GM23338 (cell line): ENCODE measurements at regions not wholly inside any gene's neighbourhood (a gene's known extent, or its start where the extent isn't known, plus 50 kb on each side); places are given as distances from the start of the nearest gene placed in this dataset.

Experiments
- ATAC-seq: fragments of 200-7000 bp; cut with Tn5 transposase; 3 replicates; pipeline ENCODE4 v1.9.1; 2020
- DNase-seq: peaks from one replicate; pipeline ENCODE4 v3.0.0-alpha.2; 2015; ENCODE audit warnings: low spot score
- H2AFZ ChIP-seq: fragments of 200-600 bp; sonication (generic); 2 replicates; pipeline ENCODE4 v1.8.0; 2016; ENCODE audit warnings: antibody characterized with exemption, mild to moderate bottlenecking, moderate library complexity
- H3F3A ChIP-seq: fragments of 200-600 bp; sonication (generic); replicated peaks from 2 replicates; pipeline ENCODE4 v1.8.0; 2017; ENCODE audit warnings: antibody characterized with exemption, mixed run types, low read depth
- H3K27ac ChIP-seq: fragments of 200-600 bp; sonication (generic); 2 replicates; pipeline ENCODE4 v1.6.1; 2016; ENCODE audit warnings: low read depth
- H3K27me3 ChIP-seq: fragments of 200-600 bp; sonication (generic); 2 replicates; pipeline ENCODE4 v1.8.0; 2016; ENCODE audit warnings: mild to moderate bottlenecking, mixed run types, moderate library complexity; ENCODE audit not compliant: insufficient read depth
- H3K36me3 ChIP-seq: fragments of 200-600 bp; sonication (generic); 2 replicates; pipeline ENCODE4 v1.8.0; 2016; ENCODE audit warnings: mild to moderate bottlenecking; ENCODE audit not compliant: insufficient read depth
- H3K4me1 ChIP-seq: fragments of 200-600 bp; sonication (generic); 2 replicates; pipeline ENCODE4 v1.8.0; 2016; ENCODE audit warnings: mild to moderate bottlenecking, moderate library complexity; ENCODE audit not compliant: insufficient read depth
- H3K4me2 ChIP-seq: fragments of 200-600 bp; sonication (generic); 2 replicates; pipeline ENCODE4 v1.7.1; 2017; ENCODE audit warnings: mixed run types
- H3K4me3 ChIP-seq: fragments of 200-600 bp; sonication (generic); 2 replicates; pipeline ENCODE4 v1.6.1; 2016; ENCODE audit warnings: mixed run types
- H3K79me2 ChIP-seq: fragments of 200-600 bp; sonication (generic); replicated peaks from 2 replicates; pipeline ENCODE4 v1.8.0; 2017; ENCODE audit warnings: mild to moderate bottlenecking; ENCODE audit not compliant: insufficient read depth
- H3K9me2 ChIP-seq: fragments of 200-600 bp; sonication (generic); 2 replicates; pipeline ENCODE4 v1.8.0; 2017; ENCODE audit not compliant: insufficient read depth
- H4K20me1 ChIP-seq: fragments of 200-600 bp; sonication (generic); replicated peaks from 2 replicates; pipeline ENCODE4 v1.8.0; 2017; ENCODE audit warnings: mild to moderate bottlenecking; ENCODE audit not compliant: insufficient read depth
- H3K27ac Mint-ChIP-seq: 2 replicates; pipeline ENCODE4 v1.8.0; 2020; ENCODE audit warnings: inconsistent platforms, mild to moderate bottlenecking, moderate library complexity, mixed read lengths
- H3K27me3 Mint-ChIP-seq: 3 replicates; pipeline ENCODE4 v1.8.0; 2022; ENCODE audit warnings: low read depth, mild to moderate bottlenecking, moderate library complexity, mixed read lengths, inconsistent platforms; ENCODE audit not compliant: insufficient read depth, poor library complexity
- H3K36me3 Mint-ChIP-seq: 3 replicates; pipeline ENCODE4 v1.8.0; 2021; ENCODE audit warnings: low read depth, mild to moderate bottlenecking, inconsistent platforms, moderate library complexity, mixed read lengths
- H3K4me1 Mint-ChIP-seq: 3 replicates; pipeline ENCODE4 v1.8.0; 2020; ENCODE audit warnings: mild to moderate bottlenecking, inconsistent platforms, mixed read lengths
- H3K4me3 Mint-ChIP-seq: 3 replicates; pipeline ENCODE4 v1.8.0; 2021; ENCODE audit warnings: moderate library complexity, mild to moderate bottlenecking, inconsistent platforms, mixed read lengths
- H3K9me3 Mint-ChIP-seq: 3 replicates; pipeline ENCODE4 v1.8.0; 2020; ENCODE audit warnings: moderate library complexity, mild to moderate bottlenecking, inconsistent platforms, mixed read lengths
- CREB1 ChIP-seq: fragments of 250-450 bp; sonication (Bioruptor Pico); IDR thresholded peaks from 2 replicates; pipeline ENCODE4 v1.5.0; 2020; ENCODE audit warnings: low read depth, mild to moderate bottlenecking, moderate library complexity
- EZH2 ChIP-seq: fragments of 200-600 bp; sonication (generic); IDR thresholded peaks from one replicate; pipeline ENCODE4 v1.8.0; 2017; ENCODE audit warnings: antibody characterized with exemption, mild to moderate bottlenecking, low read depth; ENCODE audit not compliant: unreplicated experiment
- EZH2phosphoT487 ChIP-seq: fragments of 200-600 bp; sonication (generic); IDR thresholded peaks from one replicate; pipeline ENCODE4 v1.8.1; 2018; ENCODE audit warnings: antibody characterized with exemption; ENCODE audit not compliant: unreplicated experiment
- NANOG ChIP-seq: IDR thresholded peaks from 2 replicates; pipeline ENCODE4 v1.6.1; 2016; ENCODE audit warnings: antibody characterized with exemption, borderline replicate concordance
- POLR2AphosphoS5 ChIP-seq: IDR thresholded peaks from 2 replicates; pipeline ENCODE4 v1.6.1; 2016; ENCODE audit warnings: antibody characterized with exemption, low read depth
- STAT1 ChIP-seq: IDR thresholded peaks from one replicate; pipeline ENCODE4 v1.6.1; 2016; ENCODE audit warnings: antibody characterized with exemption; ENCODE audit not compliant: unreplicated experiment
- ZNF114 ChIP-seq: fragments of 250-450 bp; sonication (Bioruptor Pico); IDR thresholded peaks from 2 replicates; pipeline ENCODE4 v1.5.0; 2020; ENCODE audit warnings: mild to moderate bottlenecking, moderate library complexity
- ZNF331 ChIP-seq: fragments of 250-450 bp; sonication (Bioruptor Pico); IDR thresholded peaks from 2 replicates; pipeline ENCODE4 v1.5.0; 2020; ENCODE audit warnings: low read depth, mild to moderate bottlenecking, moderate library complexity
- ZNF462 ChIP-seq: fragments of 250-450 bp; sonication (Bioruptor Pico); IDR thresholded peaks from 2 replicates; pipeline ENCODE4 v1.5.0; 2020; ENCODE audit warnings: mild to moderate bottlenecking, moderate library complexity
- TF ChIP-seq, protein P1 (sequence below): IDR thresholded peaks from one replicate; pipeline ENCODE4 v1.6.1; 2018; ENCODE audit warnings: antibody characterized with exemption; ENCODE audit not compliant: unreplicated experiment
- TF ChIP-seq, protein P2 (sequence below), 2 experiments: fragments of 200-600 bp in 1 of 2; sonication (generic) in 1 of 2; conservative IDR thresholded peaks; 2 replicates each; pipeline versions ENCODE4 v1.5.1 to v1.6.1; 2016 to 2017; ENCODE audit warnings: antibody characterized with exemption in 2 of 2, low read depth in 2 of 2, mild to moderate bottlenecking in 2 of 2, moderate library complexity in 1 of 2
- TF ChIP-seq, protein P3 (sequence below): IDR thresholded peaks from 2 replicates; pipeline ENCODE4 v1.6.1; 2016; ENCODE audit warnings: antibody characterized with exemption

DNA sequence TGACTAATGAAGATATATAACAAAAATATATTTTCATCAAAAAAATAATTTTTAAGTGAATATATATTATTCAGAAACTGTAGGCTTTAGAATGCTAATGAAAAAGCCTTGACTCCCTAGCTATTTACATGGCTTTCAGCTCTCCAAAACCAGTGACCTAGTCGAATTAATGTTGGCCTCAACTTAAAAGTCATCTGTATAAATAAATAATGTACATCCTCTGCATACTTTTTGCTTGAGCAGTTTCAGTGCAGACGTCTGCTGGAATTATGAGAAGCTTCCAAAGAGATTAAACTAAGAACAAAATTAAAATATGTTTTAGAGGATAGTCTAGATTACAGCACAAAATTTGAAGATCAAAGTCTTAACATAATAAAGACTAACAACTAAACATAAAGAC, 520.4 kb upstream of the ALCAM start:
- H3K27me3 Mint-ChIP-seq, result no peaks in the 10 kb centered on the region
- peak overlapping the region; percentile 73 for H3K27ac ChIP-seq
- H3K27ac Mint-ChIP-seq, result peak overlapping the region; percentile 70; the same call in 1 of the 2 replicates

More for the DNA sequence above, 520.4 kb upstream of the ALCAM start:
- Histone ChIP-seq H4K20me1 (no peaks in the 10 kb centered on the region), H2AFZ (no peak overlapping the region), H3K9me2 (no peaks in the 10 kb centered on the region), H3K4me2 (peak overlapping the region; percentile 40; the same call in 1 of the 2 replicates), H3K79me2 (no peaks in the 10 kb centered on the region), H3K36me3 (no peaks in the 10 kb centered on the region), H3K4me3 (no peak overlapping the region), H3K27me3 (no peaks in the 10 kb centered on the region), H3F3A (no peaks in the 10 kb centered on the region), H3K4me1 (peaks cover 34% of the 10 kb centered on the region)
- Mint-ChIP-seq H3K36me3 (peaks cover 32% of the 10 kb centered on the region), H3K9me3 (peaks cover 30% of the 10 kb centered on the region), H3K4me3 (no peak overlapping the region), H3K4me1 (peaks cover 30% of the 10 kb centered on the region)
- TF ChIP-seq ZNF114 (CRISPR knock-in tag) (no peak), EZH2 (no peak), ZNF331 (no peak), CREB1 (CRISPR knock-in tag) (no peak), EZH2phosphoT487 (no peak), STAT1 (no peak), NANOG (no peak), POLR2AphosphoS5 (no peak), ZNF462 (CRISPR knock-in tag) (no peak)
- TF ChIP-seq, protein P1, sequence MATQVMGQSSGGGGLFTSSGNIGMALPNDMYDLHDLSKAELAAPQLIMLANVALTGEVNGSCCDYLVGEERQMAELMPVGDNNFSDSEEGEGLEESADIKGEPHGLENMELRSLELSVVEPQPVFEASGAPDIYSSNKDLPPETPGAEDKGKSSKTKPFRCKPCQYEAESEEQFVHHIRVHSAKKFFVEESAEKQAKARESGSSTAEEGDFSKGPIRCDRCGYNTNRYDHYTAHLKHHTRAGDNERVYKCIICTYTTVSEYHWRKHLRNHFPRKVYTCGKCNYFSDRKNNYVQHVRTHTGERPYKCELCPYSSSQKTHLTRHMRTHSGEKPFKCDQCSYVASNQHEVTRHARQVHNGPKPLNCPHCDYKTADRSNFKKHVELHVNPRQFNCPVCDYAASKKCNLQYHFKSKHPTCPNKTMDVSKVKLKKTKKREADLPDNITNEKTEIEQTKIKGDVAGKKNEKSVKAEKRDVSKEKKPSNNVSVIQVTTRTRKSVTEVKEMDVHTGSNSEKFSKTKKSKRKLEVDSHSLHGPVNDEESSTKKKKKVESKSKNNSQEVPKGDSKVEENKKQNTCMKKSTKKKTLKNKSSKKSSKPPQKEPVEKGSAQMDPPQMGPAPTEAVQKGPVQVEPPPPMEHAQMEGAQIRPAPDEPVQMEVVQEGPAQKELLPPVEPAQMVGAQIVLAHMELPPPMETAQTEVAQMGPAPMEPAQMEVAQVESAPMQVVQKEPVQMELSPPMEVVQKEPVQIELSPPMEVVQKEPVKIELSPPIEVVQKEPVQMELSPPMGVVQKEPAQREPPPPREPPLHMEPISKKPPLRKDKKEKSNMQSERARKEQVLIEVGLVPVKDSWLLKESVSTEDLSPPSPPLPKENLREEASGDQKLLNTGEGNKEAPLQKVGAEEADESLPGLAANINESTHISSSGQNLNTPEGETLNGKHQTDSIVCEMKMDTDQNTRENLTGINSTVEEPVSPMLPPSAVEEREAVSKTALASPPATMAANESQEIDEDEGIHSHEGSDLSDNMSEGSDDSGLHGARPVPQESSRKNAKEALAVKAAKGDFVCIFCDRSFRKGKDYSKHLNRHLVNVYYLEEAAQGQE, result no peak
- TF ChIP-seq, protein P2, sequence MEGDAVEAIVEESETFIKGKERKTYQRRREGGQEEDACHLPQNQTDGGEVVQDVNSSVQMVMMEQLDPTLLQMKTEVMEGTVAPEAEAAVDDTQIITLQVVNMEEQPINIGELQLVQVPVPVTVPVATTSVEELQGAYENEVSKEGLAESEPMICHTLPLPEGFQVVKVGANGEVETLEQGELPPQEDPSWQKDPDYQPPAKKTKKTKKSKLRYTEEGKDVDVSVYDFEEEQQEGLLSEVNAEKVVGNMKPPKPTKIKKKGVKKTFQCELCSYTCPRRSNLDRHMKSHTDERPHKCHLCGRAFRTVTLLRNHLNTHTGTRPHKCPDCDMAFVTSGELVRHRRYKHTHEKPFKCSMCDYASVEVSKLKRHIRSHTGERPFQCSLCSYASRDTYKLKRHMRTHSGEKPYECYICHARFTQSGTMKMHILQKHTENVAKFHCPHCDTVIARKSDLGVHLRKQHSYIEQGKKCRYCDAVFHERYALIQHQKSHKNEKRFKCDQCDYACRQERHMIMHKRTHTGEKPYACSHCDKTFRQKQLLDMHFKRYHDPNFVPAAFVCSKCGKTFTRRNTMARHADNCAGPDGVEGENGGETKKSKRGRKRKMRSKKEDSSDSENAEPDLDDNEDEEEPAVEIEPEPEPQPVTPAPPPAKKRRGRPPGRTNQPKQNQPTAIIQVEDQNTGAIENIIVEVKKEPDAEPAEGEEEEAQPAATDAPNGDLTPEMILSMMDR (conservative IDR thresholded peaks at IDR 0.05; ENCODE audit: low read depth in 2 of 2), result no peak
- TF ChIP-seq, protein P3, sequence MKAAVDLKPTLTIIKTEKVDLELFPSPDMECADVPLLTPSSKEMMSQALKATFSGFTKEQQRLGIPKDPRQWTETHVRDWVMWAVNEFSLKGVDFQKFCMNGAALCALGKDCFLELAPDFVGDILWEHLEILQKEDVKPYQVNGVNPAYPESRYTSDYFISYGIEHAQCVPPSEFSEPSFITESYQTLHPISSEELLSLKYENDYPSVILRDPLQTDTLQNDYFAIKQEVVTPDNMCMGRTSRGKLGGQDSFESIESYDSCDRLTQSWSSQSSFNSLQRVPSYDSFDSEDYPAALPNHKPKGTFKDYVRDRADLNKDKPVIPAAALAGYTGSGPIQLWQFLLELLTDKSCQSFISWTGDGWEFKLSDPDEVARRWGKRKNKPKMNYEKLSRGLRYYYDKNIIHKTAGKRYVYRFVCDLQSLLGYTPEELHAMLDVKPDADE, result no peak
- DNase-seq (no peak), ATAC-seq (no peak)
